Spleen (tissue), 11 donors: ENCODE measurements at regions not wholly inside any gene's neighbourhood (a gene's known extent, or its start where the extent isn't known, plus 50 kb on each side); places are given as distances from the start of the nearest gene placed in this dataset.
"Not testable (repeated sequence)": the region's sequence is repeated elsewhere in the genome, so short reads cannot be mapped to it uniquely, and the experiment has no call there.

Experiments used
- DNase-seq: peaks from one replicate; pipeline ENCODE4 v3.0.0-alpha.2; 2020
- H3K27ac ChIP-seq, 8 donors: fragments of 200-600 bp; sonication (generic) in 7 of 8; 1 replicate in 4 of 8; 2 replicates in 4 of 8; pipeline versions ENCODE4 v1.5.0 to v1.8.0; 2016 to 2021; ENCODE audit warnings: inconsistent platforms in 4 of 8, mild to moderate bottlenecking in 4 of 8, moderate library complexity in 1 of 8
- H3K27me3 ChIP-seq, 7 donors: fragments of 200-600 bp; sonication (generic) in 6 of 7; replicated peaks in 1 of 7; 1 replicate in 4 of 7; 2 replicates in 3 of 7; pipeline versions ENCODE4 v1.5.0 to v1.8.0; 2016 to 2021; ENCODE audit warnings: inconsistent platforms in 3 of 7, mild to moderate bottlenecking in 1 of 7
- H3K36me3 ChIP-seq, 6 donors: fragments of 200-600 bp; sonication (generic) in 5 of 6; 1 replicate in 4 of 6; 2 replicates in 2 of 6; pipeline versions ENCODE4 v1.5.0 to v1.8.0; 2016 to 2021; ENCODE audit warnings: inconsistent platforms in 2 of 6
- H3K4me1 ChIP-seq, 6 donors: fragments of 200-600 bp; sonication (generic) in 5 of 6; 1 replicate in 3 of 6; 2 replicates in 3 of 6; pipeline versions ENCODE4 v1.5.0 to v1.8.0; 2016 to 2021; ENCODE audit warnings: inconsistent platforms in 3 of 6
- H3K4me3 ChIP-seq, 8 donors: fragments of 200-600 bp; sonication (generic) in 7 of 8; 1 replicate in 4 of 8; 2 replicates in 4 of 8; pipeline versions ENCODE4 v1.5.0 to v1.8.0; 2016 to 2021; ENCODE audit warnings: inconsistent platforms in 4 of 8, mild to moderate bottlenecking in 4 of 8, moderate library complexity in 2 of 8
- H3K9me3 ChIP-seq, 8 donors: fragments of 200-600 bp; sonication (generic) in 7 of 8; 1 replicate in 4 of 8; 2 replicates in 4 of 8; pipeline versions ENCODE4 v1.5.0 to v1.8.0; 2016 to 2021; ENCODE audit warnings: inconsistent platforms in 4 of 8
- WGBS, 5 donors: extraction: QIAGEN DNeasy Blood & Tissue Kit in 3 of 5; methylation state at CpG; one replicate each; pipeline versions ENCODE4 v1.1.5 to v1.1.7; 2013 to 2018; 5-methylcytosine and 5-hydroxymethylcytosine counted together
- intact Hi-C: fragments of 100-400 bp; cut with DNase I; formaldehyde crosslinking; loops from one replicate; pipeline ENCODE4 v1.15.0; 2023; ENCODE audit warnings: low total_unique reads
- donor health status: healthy with polysubstance abuse.
- donor health status: DM: no; HTN: no; CAD: no; lungs with moderate emphysema.
- donor health status: DM: no; HTN: no; CAD: no.
- donor health status: Bipolar disorder and iron deficiency.
- donor health status: healthy.
- donor health status: DM: no; HTN: no; CAD: no.
- donor health status: DM: yes; HTN: yes; CAD: no.

GRCh38 chr16:33974557-33974956 is 515.1 kb downstream of the TP53TG3F start:
- WGBS, 5 donors = no CpG with 5 or more reads among the region's 8 CpGs
- DNase-seq, H3K4me3 ChIP-seq, H3K4me1 ChIP-seq, H3K27me3 ChIP-seq, H3K36me3 ChIP-seq, H3K9me3 ChIP-seq, intact Hi-C loops, H3K27ac ChIP-seq: not testable (repeated sequence)

DNA sequence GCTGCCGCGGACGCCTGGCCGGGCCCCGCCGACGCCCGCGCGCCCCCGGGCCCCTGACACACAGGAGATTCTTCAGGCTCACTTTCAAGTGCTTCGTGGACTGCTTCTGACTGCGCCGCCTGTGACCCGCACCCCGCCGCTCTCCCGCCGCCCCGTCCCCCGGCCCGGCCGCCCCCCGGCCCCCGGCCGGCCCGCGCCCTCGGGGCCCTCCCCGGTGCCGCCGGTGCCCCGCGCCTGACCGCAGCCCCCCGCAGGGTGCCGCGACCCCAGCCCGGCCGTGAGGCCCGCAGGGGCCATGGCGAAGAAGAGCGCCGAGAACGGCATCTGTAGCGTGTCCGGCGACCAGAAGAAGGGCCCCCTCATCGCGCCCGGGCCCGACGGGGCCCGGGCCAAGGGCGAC is 516.3 kb downstream of the TP53TG3F start:
- H3K36me3 ChIP-seq, H3K27me3 ChIP-seq, H3K4me3 ChIP-seq, DNase-seq, intact Hi-C loops, H3K27ac ChIP-seq, H3K9me3 ChIP-seq, H3K4me1 ChIP-seq: not testable (repeated sequence)
- no CpG with 5 or more reads among the region's 55 CpGs for WGBS, 5 donors

DNA sequence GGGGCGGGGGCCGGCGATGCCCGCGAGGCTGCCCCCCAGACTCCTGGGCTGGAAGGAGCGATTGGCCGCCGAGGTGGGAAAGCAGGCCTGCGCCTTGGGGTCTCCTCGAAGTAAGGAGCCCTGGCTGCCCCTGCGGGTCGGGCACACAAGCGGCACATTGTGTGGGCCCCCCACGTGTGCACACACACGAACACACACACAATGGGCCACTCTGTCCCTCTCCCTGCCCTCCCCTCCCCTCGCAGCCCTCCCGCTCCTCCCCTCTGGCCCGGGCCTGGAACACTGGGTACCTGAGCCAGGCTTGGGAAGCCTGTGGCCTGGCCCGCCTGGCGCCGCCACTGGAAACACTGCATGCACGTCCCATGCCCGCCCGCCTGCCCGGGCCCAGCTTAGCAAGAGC is 517.1 kb downstream of the TP53TG3F start:
- H3K9me3 ChIP-seq, intact Hi-C loops, H3K36me3 ChIP-seq, H3K4me3 ChIP-seq, H3K4me1 ChIP-seq, DNase-seq, H3K27ac ChIP-seq, H3K27me3 ChIP-seq: not testable (repeated sequence)
- WGBS, 5 donors = 81 to 91% (median 84%) methylated on average over 10 to 20 of the region's 25 CpGs; no CpG with 5 or more reads in 1 of the 5 donors

DNA sequence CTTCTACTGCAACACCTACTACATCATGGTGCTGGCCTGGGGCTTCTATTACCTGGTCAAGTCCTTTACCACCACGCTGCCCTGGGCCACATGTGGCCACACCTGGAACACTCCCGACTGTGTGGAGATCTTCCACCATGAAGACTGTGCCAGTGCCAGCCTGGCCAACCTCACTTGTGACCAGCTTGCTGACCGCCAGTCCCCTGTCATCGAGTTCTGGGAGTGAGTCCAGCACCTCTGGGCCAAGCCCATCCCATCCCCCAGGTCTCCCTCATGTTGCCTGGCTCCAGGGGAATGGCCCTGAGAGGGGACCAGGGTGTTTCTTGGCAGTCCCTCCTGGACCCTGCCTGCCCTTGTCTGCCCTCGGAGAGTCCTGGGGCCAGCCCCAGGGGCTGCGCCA is 519.4 kb downstream of the TP53TG3F start:
- 67 to 78% methylated on average over 1 to 3 of the region's 6 CpGs; no CpG with 5 or more reads in 3 of the 5 donors for WGBS, 5 donors
- H3K9me3 ChIP-seq, intact Hi-C loops, H3K27me3 ChIP-seq, H3K4me3 ChIP-seq, DNase-seq, H3K27ac ChIP-seq, H3K36me3 ChIP-seq, H3K4me1 ChIP-seq: not testable (repeated sequence)

DNA sequence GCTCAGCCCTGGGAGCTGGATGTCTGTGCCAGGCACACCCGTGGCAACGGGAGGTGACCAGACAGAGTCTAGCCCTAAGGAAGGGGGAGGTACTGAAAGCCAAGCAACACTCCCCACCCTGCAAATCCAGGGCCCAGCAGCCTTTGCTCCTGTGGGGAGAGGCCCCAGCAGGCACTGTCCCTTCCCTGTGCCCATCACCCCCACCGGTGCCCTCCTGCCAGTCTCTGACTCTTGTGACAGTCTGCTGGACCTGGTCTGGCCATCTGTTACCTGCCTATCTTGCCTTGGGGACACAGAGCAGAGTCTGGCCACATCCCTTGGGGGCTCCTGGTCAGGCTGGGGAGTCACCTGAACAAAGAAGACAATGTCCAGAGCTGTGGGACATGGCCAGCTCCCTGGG is 520.2 kb downstream of the TP53TG3F start:
- H3K27me3 ChIP-seq, H3K9me3 ChIP-seq, DNase-seq, H3K4me1 ChIP-seq, H3K36me3 ChIP-seq, H3K27ac ChIP-seq, intact Hi-C loops, H3K4me3 ChIP-seq: not testable (repeated sequence)
- no CpG with 5 or more reads among the region's 3 CpGs for WGBS, 5 donors

DNA sequence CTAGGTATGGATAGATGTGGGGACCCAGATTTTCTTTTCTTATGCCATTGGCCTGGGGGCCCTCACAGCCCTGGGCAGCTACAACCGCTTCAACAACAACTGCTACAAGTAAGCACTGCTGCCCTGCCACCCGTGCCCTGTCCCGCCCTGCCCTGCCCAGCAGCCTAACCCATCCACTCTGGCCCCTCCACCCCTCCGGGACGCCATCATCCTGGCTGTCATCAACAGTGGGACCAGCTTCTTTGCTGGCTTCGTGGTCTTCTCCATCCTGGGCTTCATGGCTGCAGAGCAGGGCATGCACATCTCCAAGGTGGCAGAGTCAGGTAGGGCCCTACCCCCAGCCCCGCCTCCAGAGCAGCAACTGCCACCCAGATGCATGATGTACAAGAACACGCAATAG is 521.3 kb downstream of the TP53TG3F start:
- peak; percentile 32 for DNase-seq
- H3K4me3 ChIP-seq, intact Hi-C loops, H3K4me1 ChIP-seq, H3K36me3 ChIP-seq, H3K27me3 ChIP-seq, H3K9me3 ChIP-seq, H3K27ac ChIP-seq: not testable (repeated sequence)
- 73 to 100% (median 84%) methylated on average over 2 to 5 of the region's 8 CpGs; no CpG with 5 or more reads in 2 of the 5 donors for WGBS, 5 donors

DNA sequence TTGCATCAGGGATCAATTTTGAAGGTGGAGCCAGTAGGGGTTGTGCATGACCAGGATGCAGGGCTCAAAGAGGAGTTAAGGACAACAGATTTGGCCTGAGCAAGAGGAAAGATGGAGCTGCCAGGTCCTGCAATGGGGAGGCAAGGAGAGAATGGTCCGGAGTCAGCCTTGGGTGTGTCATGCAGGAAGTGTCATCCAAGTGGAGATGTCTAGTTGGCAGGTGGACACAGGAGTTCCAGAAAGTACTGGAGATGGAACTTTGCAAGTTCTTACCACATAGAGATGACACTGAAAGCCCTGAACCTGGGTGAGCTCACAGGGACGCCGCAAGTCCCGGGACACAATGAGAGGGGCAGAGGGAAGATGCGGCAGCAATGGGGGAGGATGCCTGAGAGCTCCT is 525.0 kb downstream of the TP53TG3F start:
- DNase-seq, H3K4me3 ChIP-seq, H3K36me3 ChIP-seq, H3K27ac ChIP-seq, H3K9me3 ChIP-seq, H3K4me1 ChIP-seq, H3K27me3 ChIP-seq, intact Hi-C loops: not testable (repeated sequence)
- WGBS, 5 donors = no CpG with 5 or more reads among the region's 5 CpGs

DNA sequence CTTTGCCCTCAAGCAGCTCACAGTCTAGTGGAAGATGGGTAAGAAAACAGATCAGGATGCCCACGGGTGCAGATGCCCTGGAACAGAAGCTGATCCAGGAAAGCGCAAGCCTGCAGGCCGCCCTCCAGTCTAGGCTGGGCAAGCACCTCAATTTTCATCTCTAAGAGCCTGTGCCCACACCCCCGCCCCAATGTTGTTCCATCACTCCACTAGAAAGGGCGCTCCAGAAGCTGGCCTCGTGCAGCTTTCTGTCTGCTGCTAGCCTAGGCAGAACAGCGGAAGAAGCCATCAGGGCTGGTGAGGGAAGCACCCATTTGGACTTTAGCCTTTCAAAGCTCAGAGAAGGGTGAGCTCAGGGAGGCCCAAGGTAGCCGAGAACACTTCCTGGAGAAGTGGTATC is 527.1 kb downstream of the TP53TG3F start:
- intact Hi-C loops, H3K9me3 ChIP-seq, H3K27me3 ChIP-seq, H3K4me3 ChIP-seq, H3K4me1 ChIP-seq, H3K36me3 ChIP-seq, H3K27ac ChIP-seq: not testable (repeated sequence)
- peak; percentile 24 for DNase-seq
- WGBS, 5 donors = 75 to 91% (median 89%) methylated on average over 4 to 6 of the region's 8 CpGs; no CpG with 5 or more reads in 1 of the 5 donors

DNA sequence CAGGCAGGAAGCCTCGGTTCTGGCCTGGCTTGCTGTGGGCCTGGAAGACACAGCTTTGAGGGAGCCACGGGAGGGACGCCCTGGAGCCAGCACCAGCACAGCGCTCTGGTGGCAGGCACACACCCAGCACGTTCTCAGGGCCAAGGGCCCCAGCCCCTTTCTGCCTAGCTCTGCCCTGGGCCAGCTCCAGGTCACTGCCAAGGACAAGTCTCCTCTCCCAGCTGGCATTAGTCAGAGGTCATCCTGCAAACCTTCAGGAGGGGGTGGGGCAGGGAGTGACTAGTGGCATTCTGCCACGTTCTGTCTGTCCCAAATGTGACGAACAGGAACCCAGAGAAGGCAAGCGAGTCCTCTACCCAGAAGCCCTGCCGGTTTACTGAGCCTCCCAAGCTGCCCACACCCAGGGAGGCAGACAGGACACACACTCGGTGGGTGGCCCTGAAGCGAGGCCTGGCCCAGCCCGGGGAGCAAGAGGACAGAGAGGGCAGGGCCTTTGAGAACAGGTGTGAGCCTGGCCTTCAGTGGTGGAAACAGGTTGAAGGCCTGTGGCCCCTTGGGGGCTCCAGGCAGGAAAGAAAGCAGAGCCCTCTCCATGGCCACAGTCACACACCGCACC is 528.0 kb downstream of the TP53TG3F start:
- H3K9me3 ChIP-seq, H3K27ac ChIP-seq, intact Hi-C loops, H3K4me1 ChIP-seq, H3K4me3 ChIP-seq, H3K36me3 ChIP-seq, H3K27me3 ChIP-seq: not testable (repeated sequence)
- 60 to 90% (median 78%) methylated on average over 3 to 8 of the region's 13 CpGs; no CpG with 5 or more reads in 2 of the 5 donors for WGBS, 5 donors
- peak; percentile 41 for DNase-seq

GRCh38 chr16:33988012-33988411 is 528.6 kb downstream of the TP53TG3F start:
- intact Hi-C loops, H3K27ac ChIP-seq, H3K4me1 ChIP-seq, H3K9me3 ChIP-seq, H3K36me3 ChIP-seq, H3K4me3 ChIP-seq, DNase-seq, H3K27me3 ChIP-seq: not testable (repeated sequence)
- no CpG with 5 or more reads among the region's 8 CpGs for WGBS, 5 donors

DNA sequence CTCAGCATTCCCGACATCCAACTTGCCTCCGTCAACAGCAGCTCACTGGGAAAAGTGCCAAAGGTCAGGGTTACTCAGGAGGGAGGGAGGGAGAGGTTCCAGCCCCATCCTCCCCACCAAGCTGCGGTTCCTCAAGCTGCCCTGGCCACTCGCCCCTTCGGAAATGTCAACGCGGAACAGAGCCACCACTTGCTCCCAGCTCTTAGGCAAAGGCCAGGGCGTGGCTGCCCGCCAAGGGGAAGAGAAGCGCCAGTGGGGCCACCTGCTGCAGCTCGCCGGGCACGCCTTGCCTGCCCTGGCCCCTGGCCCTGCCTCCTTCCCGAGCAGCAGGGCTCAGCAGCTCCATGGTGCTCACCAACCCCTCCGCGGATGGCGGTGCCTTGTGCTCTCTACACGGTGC is 531.1 kb downstream of the TP53TG3F start:
- WGBS, 5 donors = no CpG with 5 or more reads among the region's 18 CpGs
- H3K4me1 ChIP-seq, DNase-seq, H3K4me3 ChIP-seq, intact Hi-C loops, H3K27me3 ChIP-seq, H3K36me3 ChIP-seq, H3K27ac ChIP-seq: not testable (repeated sequence)
- peaks cover 0 to 10% (median 0%) of the 10 kb centered on the region in 8 donors for H3K9me3 ChIP-seq
